ENCODE measurements at regions not wholly inside any gene's neighbourhood (a gene's known extent, or its start where the extent isn't known, plus 50 kb on each side); places are given as distances from the start of the nearest gene placed in this dataset.

- H4K5ac ChIP-seq (ENCODE audit: insufficient read length, low read depth, low read length): no peak overlapping the region
- H3K36me3 ChIP-seq (ENCODE audit: control insufficient read depth in 2 of 4, insufficient read depth in 4 of 4, low read length in 3 of 4): no peaks in the 10 kb centered on the region
- H3K4me3 ChIP-seq (ENCODE audit: extremely low read depth in 1 of 4, insufficient read depth in 2 of 4, low read depth in 3 of 4, low read length in 4 of 4): no peak overlapping the region
- no peak overlapping the region for H3K14ac ChIP-seq (ENCODE audit: insufficient read length)
- WGBS, 2 experiments (ENCODE audit: extremely low coverage in 1 of 2, insufficient coverage in 1 of 2, insufficient read length in 1 of 2, insufficient replicate concordance in 2 of 2, low coverage in 1 of 2, low lambda C conversion rate in 2 of 2, missing lambda C conversion rate in 1 of 2): 95% methylated on average over 7 of the region's 7 CpGs; no CpG with 5 or more reads in 1 of the 2 experiments
- FAIRE-seq (no peak), DNase-seq (ENCODE audit: low read depth in 1 of 2, low spot score in 2 of 2) (no peak)
- H3K9ac ChIP-seq (replicated peaks in 1 of 4; ENCODE audit: extremely low read depth in 1 of 4, low read depth in 3 of 4, low read length in 3 of 4): no peak overlapping the region
- H4K8ac ChIP-seq (ENCODE audit: extremely low read depth, insufficient read depth, low read length): no peak overlapping the region
- no peaks in the 10 kb centered on the region for H3K79me1 ChIP-seq (ENCODE audit: low read depth, low read length)
- H3K23me2 ChIP-seq (ENCODE audit: low read depth, low read length): no peaks in the 10 kb centered on the region
- ChIA-PET POLR2A (ENCODE audit: partially characterized antibody) (no interaction called here), CTCF (ENCODE audit: partially characterized antibody) (no interaction called here)
- peaks cover under 1 to 8% (median 4%) of the 10 kb centered on the region in 4 experiments; a peak in 6 of 7 replicates for H3K4me1 ChIP-seq (replicated peaks in 1 of 4; ENCODE audit: control insufficient read depth in 3 of 4, insufficient read depth in 4 of 4, low read length in 3 of 4)
- H2BK120ac ChIP-seq (replicated peaks; ENCODE audit: low read depth, low read length): no peak overlapping the region
- TF ChIP-seq CTBP2 (IDR thresholded peaks at IDR 0.05; ENCODE audit: borderline replicate concordance, insufficient read depth, insufficient read length, low read length): no peak
- no peak for TF ChIP-seq TAF1 (IDR thresholded peaks at IDR 0.05; ENCODE audit: low read depth, low read length)
- no peak for TF ChIP-seq SP4 (IDR thresholded peaks at IDR 0.05; ENCODE audit: low read length)
- TF ChIP-seq CBX5 (IDR thresholded peaks at IDR 0.05; ENCODE audit: low read depth, low read length): no peak
- TF ChIP-seq, protein P1, sequence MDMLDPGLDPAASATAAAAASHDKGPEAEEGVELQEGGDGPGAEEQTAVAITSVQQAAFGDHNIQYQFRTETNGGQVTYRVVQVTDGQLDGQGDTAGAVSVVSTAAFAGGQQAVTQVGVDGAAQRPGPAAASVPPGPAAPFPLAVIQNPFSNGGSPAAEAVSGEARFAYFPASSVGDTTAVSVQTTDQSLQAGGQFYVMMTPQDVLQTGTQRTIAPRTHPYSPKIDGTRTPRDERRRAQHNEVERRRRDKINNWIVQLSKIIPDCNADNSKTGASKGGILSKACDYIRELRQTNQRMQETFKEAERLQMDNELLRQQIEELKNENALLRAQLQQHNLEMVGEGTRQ (IDR thresholded peaks at IDR 0.05; ENCODE audit: low read length): no peak
- no peak for TF ChIP-seq KDM1A (IDR thresholded peaks at IDR 0.05; ENCODE audit: borderline replicate concordance, low read length)
- TF ChIP-seq EZH2 (IDR thresholded peaks at IDR 0.05; ENCODE audit: low read depth, low read length, severe bottlenecking): no peak
- TF ChIP-seq POLR2AphosphoS5 (IDR thresholded peaks at IDR 0.05; ENCODE audit: low read depth, low read length): no peak
- H3K23ac ChIP-seq (ENCODE audit: insufficient read length): no peak overlapping the region
- H2AK5ac ChIP-seq (ENCODE audit: low read depth, low read length): no peak overlapping the region
- no peak overlapping the region for H3K4me2 ChIP-seq (ENCODE audit: insufficient read depth in 1 of 2, low read depth in 2 of 2, low read length in 2 of 2)
- no peak overlapping the region for H2BK5ac ChIP-seq (ENCODE audit: low read depth, low read length)
- no peak overlapping the region; the same call in 1 of the 2 replicates for H2BK20ac ChIP-seq (ENCODE audit: low read length)
- H3K56ac ChIP-seq (replicated peaks; ENCODE audit: insufficient read length, low read depth, low read length): no peak overlapping the region
- peaks cover 0 to 5% of the 10 kb centered on the region in 2 experiments; a peak in 1 of 4 replicates for H3K9me3 ChIP-seq (ENCODE audit: insufficient read depth in 2 of 2, low read depth in 1 of 2, low read length in 1 of 2)
- H3K27me3 ChIP-seq (replicated peaks in 1 of 4; ENCODE audit: control insufficient read depth in 3 of 4, extremely low read depth in 1 of 4, insufficient read depth in 3 of 4, low read length in 3 of 4): no peaks in the 10 kb centered on the region; a peak in 1 of 7 replicates
- H3K4ac ChIP-seq (replicated peaks; ENCODE audit: insufficient read length, low read depth, low read length): no peak overlapping the region
- no peaks in the 10 kb centered on the region for H4K20me1 ChIP-seq (replicated peaks in 1 of 2; ENCODE audit: control insufficient read depth in 1 of 2, insufficient read depth in 2 of 2, low read length in 2 of 2)
- H2BK12ac ChIP-seq (ENCODE audit: low read depth, low read length): no peak overlapping the region
- no peak overlapping the region for H3K18ac ChIP-seq (ENCODE audit: extremely low read depth, low read length)
- H3K27ac ChIP-seq (ENCODE audit: low read depth, low read length): no peak overlapping the region
- H3K79me2 ChIP-seq (ENCODE audit: control insufficient read depth in 1 of 2, insufficient read depth in 2 of 2, low read length in 2 of 2): no peaks in the 10 kb centered on the region
- no peak overlapping the region for H2BK15ac ChIP-seq (ENCODE audit: low read length)
- H2AFZ ChIP-seq (ENCODE audit: low read length): no peak overlapping the region
- H4K91ac ChIP-seq (replicated peaks; ENCODE audit: insufficient read length, low read length): no peak overlapping the region
Observed at GRCh38 chr1:59018860-59019259, 235.0 kb upstream of the JUN start.

Data from H1 (cell line).